ENCODE measurements at regions not wholly inside any gene's neighbourhood (a gene's known extent, or its start where the extent isn't known, plus 50 kb on each side); places are given as distances from the start of the nearest gene placed in this dataset.

DNA sequence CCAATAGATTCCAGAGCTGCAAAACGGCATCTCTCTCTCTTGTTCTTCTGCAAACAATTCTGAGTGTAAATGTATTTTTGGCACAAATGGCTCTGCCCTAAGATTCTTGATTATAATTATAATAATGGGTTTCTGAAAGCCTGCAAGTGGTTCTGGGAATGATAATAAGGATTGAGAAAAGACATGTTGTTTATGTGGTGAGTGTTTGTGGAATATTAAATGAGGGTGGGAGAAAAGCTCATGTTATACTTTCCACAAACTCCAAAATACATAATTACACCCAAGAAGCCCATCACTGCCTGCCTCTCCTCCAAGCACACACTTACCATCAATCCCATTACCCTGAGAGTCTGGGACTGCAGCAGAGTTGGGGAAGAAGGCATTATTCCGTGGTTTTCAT is 460.0 kb upstream of the BRINP1 start:
- H3K36me3 ChIP-seq (ENCODE audit: insufficient read depth, low read length, poor library complexity, severe bottlenecking) = no peaks in the 10 kb centered on the region
- no peak overlapping the region for H3K4me3 ChIP-seq (ENCODE audit: low read depth, low read length, poor library complexity, severe bottlenecking)
- TF ChIP-seq EZH2 (IDR thresholded peaks at IDR 0.05; ENCODE audit: borderline replicate concordance, low read depth, low read length, poor library complexity, severe bottlenecking) = no peak
- TF ChIP-seq, protein P1, sequence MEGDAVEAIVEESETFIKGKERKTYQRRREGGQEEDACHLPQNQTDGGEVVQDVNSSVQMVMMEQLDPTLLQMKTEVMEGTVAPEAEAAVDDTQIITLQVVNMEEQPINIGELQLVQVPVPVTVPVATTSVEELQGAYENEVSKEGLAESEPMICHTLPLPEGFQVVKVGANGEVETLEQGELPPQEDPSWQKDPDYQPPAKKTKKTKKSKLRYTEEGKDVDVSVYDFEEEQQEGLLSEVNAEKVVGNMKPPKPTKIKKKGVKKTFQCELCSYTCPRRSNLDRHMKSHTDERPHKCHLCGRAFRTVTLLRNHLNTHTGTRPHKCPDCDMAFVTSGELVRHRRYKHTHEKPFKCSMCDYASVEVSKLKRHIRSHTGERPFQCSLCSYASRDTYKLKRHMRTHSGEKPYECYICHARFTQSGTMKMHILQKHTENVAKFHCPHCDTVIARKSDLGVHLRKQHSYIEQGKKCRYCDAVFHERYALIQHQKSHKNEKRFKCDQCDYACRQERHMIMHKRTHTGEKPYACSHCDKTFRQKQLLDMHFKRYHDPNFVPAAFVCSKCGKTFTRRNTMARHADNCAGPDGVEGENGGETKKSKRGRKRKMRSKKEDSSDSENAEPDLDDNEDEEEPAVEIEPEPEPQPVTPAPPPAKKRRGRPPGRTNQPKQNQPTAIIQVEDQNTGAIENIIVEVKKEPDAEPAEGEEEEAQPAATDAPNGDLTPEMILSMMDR (conservative IDR thresholded peaks at IDR 0.05; ENCODE audit: low read depth, low read length) = no peak
- no peak for DNase-seq (ENCODE audit: low spot score)
- no peak overlapping the region for H3K27ac ChIP-seq (ENCODE audit: low read depth, low read length, poor library complexity, severe bottlenecking)
- no peaks in the 10 kb centered on the region for H3K9me3 ChIP-seq (ENCODE audit: low read depth, low read length, poor library complexity, severe bottlenecking)
- H3K4me1 ChIP-seq (ENCODE audit: insufficient read depth, low read length, poor library complexity, severe bottlenecking) = no peaks in the 10 kb centered on the region
- no peaks in the 10 kb centered on the region for H3K27me3 ChIP-seq (replicated peaks; ENCODE audit: insufficient read depth, low read depth, low read length, poor library complexity)
- ChIA-PET CTCF (no interaction called here), POLR2A (ENCODE audit: low non-redundant PET) (no interaction called here)
- intact Hi-C loops (cut with micrococcal nuclease; ENCODE audit: unreplicated experiment) = no loop called here
- no TSS peak for BruUV-seq (replicated peaks)

GRCh38 chr9:119827526-119827925 is 458.3 kb upstream of the BRINP1 start:
- intact Hi-C loops (cut with micrococcal nuclease; ENCODE audit: unreplicated experiment) = no loop called here
- no peak overlapping the region for H3K4me3 ChIP-seq (ENCODE audit: low read depth, low read length, poor library complexity, severe bottlenecking)
- no peaks in the 10 kb centered on the region for H3K9me3 ChIP-seq (ENCODE audit: low read depth, low read length, poor library complexity, severe bottlenecking)
- ChIA-PET CTCF (no interaction called here), POLR2A (ENCODE audit: low non-redundant PET) (no interaction called here)
- H3K4me1 ChIP-seq (ENCODE audit: insufficient read depth, low read length, poor library complexity, severe bottlenecking) = no peaks in the 10 kb centered on the region
- no peak overlapping the region for H3K27ac ChIP-seq (ENCODE audit: low read depth, low read length, poor library complexity, severe bottlenecking)
- H3K27me3 ChIP-seq (replicated peaks; ENCODE audit: insufficient read depth, low read depth, low read length, poor library complexity) = no peaks in the 10 kb centered on the region
- H3K36me3 ChIP-seq (ENCODE audit: insufficient read depth, low read length, poor library complexity, severe bottlenecking) = no peaks in the 10 kb centered on the region
- BruUV-seq (replicated peaks) = no TSS peak
- no peak for TF ChIP-seq EZH2 (IDR thresholded peaks at IDR 0.05; ENCODE audit: borderline replicate concordance, low read depth, low read length, poor library complexity, severe bottlenecking)
- TF ChIP-seq, protein P1 (conservative IDR thresholded peaks at IDR 0.05; ENCODE audit: low read depth, low read length) = no peak
- no peak for DNase-seq (ENCODE audit: low spot score)

GRCh38 chr9:119827126-119827525 is 457.9 kb upstream of the BRINP1 start:
- H3K27ac ChIP-seq (ENCODE audit: low read depth, low read length, poor library complexity, severe bottlenecking) = no peak overlapping the region
- H3K4me1 ChIP-seq (ENCODE audit: insufficient read depth, low read length, poor library complexity, severe bottlenecking) = no peaks in the 10 kb centered on the region
- intact Hi-C loops (cut with micrococcal nuclease; ENCODE audit: unreplicated experiment) = no loop called here
- H3K9me3 ChIP-seq (ENCODE audit: low read depth, low read length, poor library complexity, severe bottlenecking) = no peaks in the 10 kb centered on the region
- CTCF ChIA-PET = no interaction called here
- H3K27me3 ChIP-seq (replicated peaks; ENCODE audit: insufficient read depth, low read depth, low read length, poor library complexity) = no peaks in the 10 kb centered on the region
- H3K36me3 ChIP-seq (ENCODE audit: insufficient read depth, low read length, poor library complexity, severe bottlenecking) = no peaks in the 10 kb centered on the region
- no TSS peak for BruUV-seq (replicated peaks)
- POLR2A ChIA-PET (ENCODE audit: low non-redundant PET) = no interaction called here
- no peak overlapping the region for H3K4me3 ChIP-seq (ENCODE audit: low read depth, low read length, poor library complexity, severe bottlenecking)
- DNase-seq (ENCODE audit: low spot score) = no peak
- TF ChIP-seq, protein P1 (conservative IDR thresholded peaks at IDR 0.05; ENCODE audit: low read depth, low read length) = no peak
- TF ChIP-seq EZH2 (IDR thresholded peaks at IDR 0.05; ENCODE audit: borderline replicate concordance, low read depth, low read length, poor library complexity, severe bottlenecking) = no peak
